Mammary epithelial cell (primary cell): ENCODE measurements at regions not wholly inside any gene's neighbourhood (a gene's known extent, or its start where the extent isn't known, plus 50 kb on each side); places are given as distances from the start of the nearest gene placed in this dataset.

ENCODE experiments used
- CTCF ChIP-seq, 2 donors: IDR thresholded peaks in 1 of 2; conservative IDR thresholded peaks in 1 of 2; 2 replicates each; pipeline ENCODE4 v1.5.1; 2011 to 2012; ENCODE audit warnings: inconsistent platforms in 2 of 2, low read length in 2 of 2, mild to moderate bottlenecking in 2 of 2, control low read depth in 1 of 2, low read depth in 1 of 2; ENCODE audit not compliant: insufficient read depth in 1 of 2; ENCODE audit errors: extremely low read depth in 1 of 2
- EZH2 ChIP-seq: IDR thresholded peaks from 2 replicates; pipeline ENCODE4 v1.6.1; 2012; ENCODE audit warnings: low read length, inconsistent platforms, borderline replicate concordance

GRCh38 chr10:6338361-6338760 is 135.6 kb downstream of the PFKFB3 start:
- TF ChIP-seq CTCF (conservative IDR thresholded peaks at IDR 0.05 in 1 of 2, IDR thresholded peaks at IDR 0.05 in 1 of 2; ENCODE audit: extremely low read depth in 1 of 2, insufficient read depth in 1 of 2, low read depth in 1 of 2, low read length in 2 of 2) = no peak
- no peak for TF ChIP-seq EZH2
